ENCODE measurements at regions not wholly inside any gene's neighbourhood (a gene's known extent, or its start where the extent isn't known, plus 50 kb on each side); places are given as distances from the start of the nearest gene placed in this dataset.

GRCh38 chr17:71485426-71485825 lies 635.4 kb upstream of the SOX9 start:
- TF ChIP-seq CTCF (conservative IDR thresholded peaks at IDR 0.05) (no peak), EZH2 (IDR thresholded peaks at IDR 0.05; ENCODE audit: low read depth) (no peak)

Data from PC-9 (cell line).